ENCODE measurements at regions not wholly inside any gene's neighbourhood (a gene's known extent, or its start where the extent isn't known, plus 50 kb on each side); places are given as distances from the start of the nearest gene placed in this dataset.
A peak's percentile ranks its signal among the peaks of the same experiment; 100 is the strongest.

DNA sequence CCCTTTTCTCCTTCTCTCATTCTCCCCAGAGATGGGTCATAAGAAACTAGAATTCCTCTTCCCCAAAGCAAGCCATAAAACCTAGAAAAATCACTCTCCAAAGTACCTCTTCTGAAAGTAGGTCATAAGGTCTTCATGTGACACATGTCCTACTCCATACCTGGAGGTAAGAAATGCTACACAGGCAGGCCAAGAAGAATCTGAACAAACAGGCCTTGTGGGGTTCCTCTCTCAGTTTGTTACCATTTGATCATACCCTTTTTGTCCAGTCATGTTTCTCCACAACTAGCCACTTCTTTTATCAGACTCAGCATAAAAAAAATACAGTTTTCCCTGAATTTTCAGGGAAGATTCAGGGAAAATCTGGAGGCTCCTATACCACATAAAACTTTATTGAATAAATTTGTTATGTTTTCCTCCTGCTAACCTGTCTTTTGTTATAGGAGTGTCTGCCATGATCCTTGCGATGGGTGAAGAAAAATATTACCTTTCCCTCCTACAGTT lies 134.4 kb upstream of the LMO4 start:
- no CpG with 5 or more reads among the region's 1 CpG for WGBS (ENCODE audit: insufficient coverage)
- Histone ChIP-seq H3K4me3 (ENCODE audit: low read length) (no peak overlapping the region), H3K9me3 (replicated peaks; ENCODE audit: control insufficient read depth, low read depth, low read length) (peaks cover 12% of the 10 kb centered on the region)

DNA sequence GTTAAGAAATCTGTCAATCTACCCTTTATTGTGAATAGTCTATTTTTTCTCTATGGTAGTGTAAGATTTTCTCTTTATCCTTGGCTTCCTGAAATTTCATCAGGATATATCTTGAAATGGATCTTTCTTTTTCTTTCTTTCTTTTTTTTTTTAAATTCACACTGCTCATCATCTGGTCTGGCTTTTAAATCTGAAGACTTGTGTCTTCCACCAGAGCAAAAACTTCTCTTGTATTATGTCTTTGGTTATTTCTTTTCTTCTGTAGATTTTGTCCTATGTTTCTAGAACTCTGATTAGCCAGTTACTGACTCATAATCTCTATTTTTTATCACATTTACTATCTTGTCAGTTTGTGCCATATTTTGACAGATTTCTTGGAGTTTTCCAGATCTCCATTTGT lies 133.8 kb upstream of the LMO4 start:
- no peak overlapping the region for H3K27ac ChIP-seq (ENCODE audit: low read length)
- no peaks in the 10 kb centered on the region for H3K27me3 ChIP-seq (ENCODE audit: control insufficient read depth, insufficient read depth, low read length)
- H3K36me3 ChIP-seq (ENCODE audit: control insufficient read depth, insufficient read depth, low read length): no peaks in the 10 kb centered on the region
- H3K4me1 ChIP-seq (ENCODE audit: control insufficient read depth, insufficient read depth, low read length): no peaks in the 10 kb centered on the region
- H3K9me3 ChIP-seq (replicated peaks; ENCODE audit: control insufficient read depth, low read depth, low read length): peaks cover 12% of the 10 kb centered on the region
- no peak for DNase-seq
- no peak overlapping the region for H3K4me3 ChIP-seq (ENCODE audit: low read length)

More for the DNA sequence above, 134.4 kb upstream of the LMO4 start:
- no peaks in the 10 kb centered on the region for H3K4me1 ChIP-seq (ENCODE audit: control insufficient read depth, insufficient read depth, low read length)
- no peaks in the 10 kb centered on the region for H3K36me3 ChIP-seq (ENCODE audit: control insufficient read depth, insufficient read depth, low read length)
- H3K27ac ChIP-seq (ENCODE audit: low read length): no peak overlapping the region
- H3K27me3 ChIP-seq (ENCODE audit: control insufficient read depth, insufficient read depth, low read length): no peaks in the 10 kb centered on the region
- no peak for DNase-seq

GRCh38 chr1:87196110-87196827 lies 132.4 kb upstream of the LMO4 start:
- WGBS (ENCODE audit: insufficient coverage): 72% methylated on average over 3 of the region's 7 CpGs
- Histone ChIP-seq H3K27me3 (ENCODE audit: control insufficient read depth, insufficient read depth, low read length) (no peaks in the 10 kb centered on the region), H3K4me3 (ENCODE audit: low read length) (no peak overlapping the region), H3K36me3 (ENCODE audit: control insufficient read depth, insufficient read depth, low read length) (no peaks in the 10 kb centered on the region), H3K27ac (ENCODE audit: low read length) (no peak overlapping the region), H3K9me3 (replicated peaks; ENCODE audit: control insufficient read depth, low read depth, low read length) (peaks cover 12% of the 10 kb centered on the region), H3K4me1 (ENCODE audit: control insufficient read depth, insufficient read depth, low read length) (no peaks in the 10 kb centered on the region)
- DNase-seq: peak; percentile 64

- Histone ChIP-seq H3K4me3 (ENCODE audit: low read length) (no peak overlapping the region), H3K27ac (ENCODE audit: low read length) (no peak overlapping the region), H3K27me3 (ENCODE audit: control insufficient read depth, insufficient read depth, low read length) (no peaks in the 10 kb centered on the region), H3K9me3 (replicated peaks; ENCODE audit: control insufficient read depth, low read depth, low read length) (peaks cover 12% of the 10 kb centered on the region), H3K4me1 (ENCODE audit: control insufficient read depth, insufficient read depth, low read length) (peaks cover 2% of the 10 kb centered on the region), H3K36me3 (ENCODE audit: control insufficient read depth, insufficient read depth, low read length) (no peaks in the 10 kb centered on the region)
- DNase-seq: no peak
- WGBS (ENCODE audit: insufficient coverage): 77% methylated on average over 1 of the region's 2 CpGs
These were observed 131.5 kb upstream of the LMO4 start for GRCh38 chr1:87197156-87197555.

GRCh38 chr1:87197641-87198040 lies 131.0 kb upstream of the LMO4 start:
- Histone ChIP-seq H3K27me3 (ENCODE audit: control insufficient read depth, insufficient read depth, low read length) (no peaks in the 10 kb centered on the region), H3K4me1 (ENCODE audit: control insufficient read depth, insufficient read depth, low read length) (peaks cover 2% of the 10 kb centered on the region), H3K36me3 (ENCODE audit: control insufficient read depth, insufficient read depth, low read length) (no peaks in the 10 kb centered on the region), H3K27ac (ENCODE audit: low read length) (no peak overlapping the region), H3K4me3 (ENCODE audit: low read length) (no peak overlapping the region), H3K9me3 (replicated peaks; ENCODE audit: control insufficient read depth, low read depth, low read length) (peaks cover 12% of the 10 kb centered on the region)
- no peak for DNase-seq
- 63% methylated on average over 1 of the region's 2 CpGs for WGBS (ENCODE audit: insufficient coverage)

- Histone ChIP-seq H3K27ac (ENCODE audit: low read length) (no peak overlapping the region), H3K4me1 (ENCODE audit: control insufficient read depth, insufficient read depth, low read length) (peaks cover 2% of the 10 kb centered on the region), H3K27me3 (ENCODE audit: control insufficient read depth, insufficient read depth, low read length) (no peaks in the 10 kb centered on the region), H3K9me3 (replicated peaks; ENCODE audit: control insufficient read depth, low read depth, low read length) (no peaks in the 10 kb centered on the region), H3K36me3 (ENCODE audit: control insufficient read depth, insufficient read depth, low read length) (no peaks in the 10 kb centered on the region), H3K4me3 (ENCODE audit: low read length) (no peak overlapping the region)
- DNase-seq: no peak
- WGBS (ENCODE audit: insufficient coverage): 56% methylated on average over 7 of the region's 10 CpGs
These were observed 127.6 kb upstream of the LMO4 start for GRCh38 chr1:87200875-87201638.

DNA sequence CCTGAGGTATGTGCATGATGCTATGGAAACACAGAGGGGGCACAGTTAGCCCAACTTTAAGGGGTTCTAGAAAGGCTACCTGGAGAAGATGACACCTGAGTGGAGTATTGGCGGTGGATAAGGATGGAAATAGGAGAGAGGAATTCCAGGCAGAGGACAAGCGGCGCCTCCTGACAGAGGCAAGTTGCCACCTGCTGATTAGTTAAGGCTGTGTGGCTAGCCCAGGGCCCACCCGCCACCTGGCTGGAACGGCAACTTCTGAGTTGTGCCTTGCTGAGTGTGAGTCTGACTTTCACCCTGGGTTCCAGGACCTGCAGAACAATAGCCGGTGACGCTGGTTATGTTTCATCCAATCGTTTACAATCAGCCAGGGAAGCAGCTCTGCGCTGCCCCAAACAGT lies 126.9 kb upstream of the LMO4 start:
- Histone ChIP-seq H3K4me3 (ENCODE audit: low read length) (no peak overlapping the region), H3K9me3 (replicated peaks; ENCODE audit: control insufficient read depth, low read depth, low read length) (no peaks in the 10 kb centered on the region), H3K27me3 (ENCODE audit: control insufficient read depth, insufficient read depth, low read length) (no peaks in the 10 kb centered on the region), H3K27ac (ENCODE audit: low read length) (no peak overlapping the region), H3K36me3 (ENCODE audit: control insufficient read depth, insufficient read depth, low read length) (no peaks in the 10 kb centered on the region), H3K4me1 (ENCODE audit: control insufficient read depth, insufficient read depth, low read length) (peaks cover 2% of the 10 kb centered on the region)
- no peak for DNase-seq
- 80% methylated on average over 5 of the region's 9 CpGs for WGBS (ENCODE audit: insufficient coverage)

DNA sequence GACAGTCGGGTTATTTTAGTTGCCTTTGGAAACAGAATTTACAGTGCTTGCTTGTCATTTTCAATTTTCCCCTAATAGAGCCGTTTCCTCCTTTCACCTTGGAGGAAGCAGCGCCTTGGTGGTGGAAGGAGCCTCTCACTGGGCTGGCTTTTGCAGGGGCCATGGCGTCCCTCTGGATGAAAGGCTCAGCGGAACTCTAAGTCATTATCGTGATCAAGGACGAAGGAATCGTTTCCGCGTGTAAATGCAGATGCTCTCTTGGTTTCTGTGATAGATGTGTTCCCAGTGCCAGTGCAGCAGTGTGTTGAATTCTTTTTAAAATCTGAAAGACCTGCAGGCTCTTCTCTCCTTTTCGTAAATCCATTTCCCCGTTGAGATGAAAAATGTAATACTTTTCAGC lies 126.2 kb upstream of the LMO4 start:
- Histone ChIP-seq H3K4me3 (ENCODE audit: low read length) (no peak overlapping the region), H3K9me3 (replicated peaks; ENCODE audit: control insufficient read depth, low read depth, low read length) (no peaks in the 10 kb centered on the region), H3K27me3 (ENCODE audit: control insufficient read depth, insufficient read depth, low read length) (no peaks in the 10 kb centered on the region), H3K4me1 (ENCODE audit: control insufficient read depth, insufficient read depth, low read length) (peaks cover 2% of the 10 kb centered on the region), H3K27ac (ENCODE audit: low read length) (no peak overlapping the region), H3K36me3 (ENCODE audit: control insufficient read depth, insufficient read depth, low read length) (no peaks in the 10 kb centered on the region)
- no peak for DNase-seq
- WGBS (ENCODE audit: insufficient coverage): 47% methylated on average over 6 of the region's 12 CpGs

GRCh38 chr1:87202922-87203655 lies 125.6 kb upstream of the LMO4 start:
- Histone ChIP-seq H3K4me1 (ENCODE audit: control insufficient read depth, insufficient read depth, low read length) (peaks cover 2% of the 10 kb centered on the region), H3K36me3 (ENCODE audit: control insufficient read depth, insufficient read depth, low read length) (no peaks in the 10 kb centered on the region), H3K27ac (ENCODE audit: low read length) (no peak overlapping the region), H3K4me3 (ENCODE audit: low read length) (no peak overlapping the region), H3K9me3 (replicated peaks; ENCODE audit: control insufficient read depth, low read depth, low read length) (no peaks in the 10 kb centered on the region), H3K27me3 (ENCODE audit: control insufficient read depth, insufficient read depth, low read length) (no peaks in the 10 kb centered on the region)
- 35% methylated on average over 13 of the region's 16 CpGs for WGBS (ENCODE audit: insufficient coverage)
- DNase-seq: no peak

- peaks cover 2% of the 10 kb centered on the region for H3K4me1 ChIP-seq (ENCODE audit: control insufficient read depth, insufficient read depth, low read length)
- no peaks in the 10 kb centered on the region for H3K27me3 ChIP-seq (ENCODE audit: control insufficient read depth, insufficient read depth, low read length)
- peak; percentile 58 for DNase-seq
- no peak overlapping the region for H3K27ac ChIP-seq (ENCODE audit: low read length)
- H3K4me3 ChIP-seq (ENCODE audit: low read length): no peak overlapping the region
- WGBS (ENCODE audit: insufficient coverage): 66% methylated on average over 2 of the region's 5 CpGs
- no peaks in the 10 kb centered on the region for H3K9me3 ChIP-seq (replicated peaks; ENCODE audit: control insufficient read depth, low read depth, low read length)
- H3K36me3 ChIP-seq (ENCODE audit: control insufficient read depth, insufficient read depth, low read length): no peaks in the 10 kb centered on the region
These were observed 124.8 kb upstream of the LMO4 start for GRCh38 chr1:87203904-87204303.

Data from muscle of leg (tissue), 3 donors.